Femur (tissue), 1 donor: ENCODE measurements at regions not wholly inside any gene's neighbourhood (a gene's known extent, or its start where the extent isn't known, plus 50 kb on each side); places are given as distances from the start of the nearest gene placed in this dataset.

ENCODE experiments used
- DNase-seq: peaks from one replicate; pipeline ENCODE4 v3.0.0-alpha.2; 2017

- DNase-seq: no peak
Measured at GRCh38 chr12:98151105-98151590, 364.2 kb upstream of the TMPO start.

DNA sequence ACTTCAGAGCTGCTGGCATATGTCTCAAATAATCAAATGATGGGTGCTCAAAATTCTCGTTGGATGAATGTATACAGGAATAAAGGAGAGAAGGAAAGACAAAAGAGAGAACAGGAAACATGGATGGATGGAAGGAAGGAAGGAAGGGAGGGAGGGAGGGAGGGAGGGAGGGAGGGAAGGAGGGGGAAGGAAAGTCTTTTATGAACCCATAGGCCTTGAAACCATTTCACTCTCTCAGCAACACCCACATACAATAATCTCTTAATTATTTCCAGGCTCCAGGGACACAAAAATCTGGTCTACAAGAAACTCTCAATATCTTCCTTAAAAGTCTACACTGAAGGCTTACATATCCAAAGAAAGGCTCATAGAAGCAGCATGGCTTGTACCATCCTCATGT is 363.4 kb upstream of the TMPO start:
- no peak for DNase-seq

GRCh38 chr12:98154850-98155249 is 360.5 kb upstream of the TMPO start:
- DNase-seq: peak; percentile 31

GRCh38 chr12:98156697-98157096 is 358.7 kb upstream of the TMPO start:
- DNase-seq: no peak

- DNase-seq: no peak
Measured at GRCh38 chr12:98162906-98163678, 352.3 kb upstream of the TMPO start.

DNA sequence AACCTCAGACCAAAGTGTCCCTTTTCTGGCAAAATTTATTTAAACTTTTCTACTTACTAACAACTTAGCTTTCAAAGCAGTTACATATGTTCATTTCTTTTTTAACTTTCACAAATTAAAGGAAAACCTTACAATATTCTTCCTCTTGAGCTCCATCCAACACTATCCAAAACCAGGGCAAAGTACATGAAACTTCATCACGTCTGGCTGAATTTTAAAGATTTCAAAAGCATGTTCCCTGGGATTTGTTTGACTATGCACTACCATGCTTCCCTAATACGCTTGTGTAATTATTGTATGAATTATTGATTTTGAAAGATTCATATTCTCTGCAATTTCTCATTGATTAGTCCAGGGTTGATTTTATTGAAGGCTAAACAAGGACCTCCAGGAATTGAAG is 343.1 kb upstream of the TMPO start:
- no peak for DNase-seq

DNA sequence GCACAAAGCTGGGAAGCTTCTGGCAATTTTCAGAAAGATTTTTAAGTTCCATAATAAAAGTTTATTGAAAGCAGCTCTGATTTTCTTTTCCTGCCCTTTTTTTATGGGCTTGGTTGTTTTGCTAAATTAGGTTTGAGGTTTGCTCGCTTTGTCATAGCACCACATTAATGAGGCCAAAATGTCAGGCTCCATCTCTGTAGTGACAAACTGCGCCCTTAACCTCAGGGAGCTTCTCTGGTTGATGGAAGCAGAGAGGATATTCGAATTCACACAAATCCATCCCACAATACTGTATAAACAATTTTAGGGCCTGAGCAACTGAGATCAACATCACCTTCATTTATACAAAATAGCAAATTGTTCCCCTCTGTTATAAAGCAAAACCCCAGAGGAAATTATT is 342.6 kb upstream of the TMPO start:
- DNase-seq: no peak

DNA sequence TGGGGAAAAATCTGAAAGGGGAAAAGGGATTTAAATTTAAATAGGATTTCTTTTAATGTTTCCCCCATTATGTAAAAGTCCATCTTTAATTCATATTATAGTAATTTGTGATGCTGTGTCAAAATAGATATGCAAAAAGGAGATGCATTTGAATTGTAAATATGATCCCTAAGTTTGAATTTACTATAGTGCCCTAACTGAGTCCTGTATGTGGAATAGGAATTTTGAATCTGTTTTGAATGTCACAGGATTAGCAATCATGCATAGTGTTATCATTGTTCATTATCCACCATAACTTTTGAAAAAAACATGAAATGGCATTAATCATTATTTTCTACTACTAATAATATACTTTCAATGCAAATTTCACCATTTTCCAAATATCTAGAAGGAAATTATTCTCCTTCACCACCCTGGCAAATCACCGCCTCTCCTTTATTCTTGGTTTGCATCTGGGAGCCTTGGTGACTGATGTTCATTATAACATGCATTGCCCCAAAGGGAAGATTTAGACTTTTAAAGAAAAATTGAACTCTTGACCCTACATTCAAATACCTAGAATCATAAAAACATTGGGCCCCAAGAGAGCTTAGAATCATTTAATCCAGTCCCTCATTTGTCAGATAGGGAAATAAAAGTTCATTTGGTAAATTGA is 341.5 kb upstream of the TMPO start:
- DNase-seq: no peak

- DNase-seq: no peak
Measured at GRCh38 chr12:98174428-98174809, 341.0 kb upstream of the TMPO start.

- DNase-seq: no peak
Measured at GRCh38 chr12:98178126-98178525, 337.3 kb upstream of the TMPO start.

DNA sequence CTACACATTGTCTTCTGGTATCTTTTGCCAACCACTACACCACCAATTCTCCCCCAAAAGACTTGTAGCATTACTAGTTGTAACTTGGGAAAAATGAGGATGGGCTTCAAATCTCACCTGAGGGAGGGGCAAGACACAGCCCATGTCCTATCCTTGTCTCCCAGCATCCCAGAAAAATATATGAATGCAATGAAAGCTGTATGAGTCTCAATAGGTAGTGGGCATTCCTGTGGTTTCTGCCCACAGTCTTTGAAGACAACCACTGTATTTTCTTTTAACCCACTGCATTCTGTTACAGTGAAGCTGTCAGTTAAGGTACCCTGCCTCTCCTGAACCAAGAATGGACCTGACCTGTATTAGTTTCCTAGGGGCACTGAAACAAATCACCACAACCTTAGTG is 336.2 kb upstream of the TMPO start:
- no peak for DNase-seq

- no peak for DNase-seq
Measured at GRCh38 chr12:98180603-98181002, 334.8 kb upstream of the TMPO start.

- no peak for DNase-seq
Measured at GRCh38 chr12:98182821-98183220, 332.6 kb upstream of the TMPO start.

- DNase-seq: no peak
Measured at GRCh38 chr12:98185606-98186005, 329.8 kb upstream of the TMPO start.

DNA sequence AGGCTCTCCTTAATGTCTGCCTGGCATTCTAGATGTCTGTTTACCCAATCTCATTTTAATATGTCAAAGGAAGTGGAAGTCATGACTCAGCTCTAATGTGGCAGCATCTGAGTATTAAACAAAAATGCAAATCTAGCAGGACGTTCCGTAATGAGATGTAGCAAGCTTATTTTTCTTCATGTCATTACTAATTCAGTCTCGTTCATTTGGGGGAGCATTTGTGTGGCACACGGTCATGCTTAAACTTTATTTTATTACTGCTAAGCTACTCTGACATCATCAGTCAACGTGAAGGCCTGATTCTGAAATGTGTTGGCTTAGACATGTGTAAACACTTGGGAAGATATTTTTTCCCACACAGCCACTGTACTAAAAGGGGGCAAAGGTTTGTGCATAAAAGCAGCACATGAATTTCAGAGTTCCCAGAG is 326.7 kb upstream of the TMPO start:
- DNase-seq: no peak

DNA sequence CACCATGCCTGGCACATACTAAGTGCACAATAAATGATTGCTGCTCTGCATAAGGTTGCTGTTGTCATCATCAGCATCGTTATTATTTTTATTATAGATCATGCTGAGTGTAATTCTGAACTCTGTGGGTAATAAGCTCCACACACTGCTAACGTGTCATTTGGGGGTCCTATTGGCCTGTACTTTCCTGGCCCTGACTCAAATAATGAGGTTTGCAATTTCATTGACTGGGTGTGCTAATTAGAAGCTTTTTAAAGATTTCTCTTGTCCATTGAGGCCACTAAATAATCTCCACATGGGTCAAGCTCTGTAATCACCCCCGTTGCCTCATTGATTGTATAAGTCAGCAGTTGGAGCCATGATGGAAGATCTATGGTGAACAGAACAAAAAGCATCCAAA is 320.8 kb upstream of the TMPO start:
- DNase-seq: no peak

GRCh38 chr12:98198261-98198982 is 317.0 kb upstream of the TMPO start:
- DNase-seq: no peak

DNA sequence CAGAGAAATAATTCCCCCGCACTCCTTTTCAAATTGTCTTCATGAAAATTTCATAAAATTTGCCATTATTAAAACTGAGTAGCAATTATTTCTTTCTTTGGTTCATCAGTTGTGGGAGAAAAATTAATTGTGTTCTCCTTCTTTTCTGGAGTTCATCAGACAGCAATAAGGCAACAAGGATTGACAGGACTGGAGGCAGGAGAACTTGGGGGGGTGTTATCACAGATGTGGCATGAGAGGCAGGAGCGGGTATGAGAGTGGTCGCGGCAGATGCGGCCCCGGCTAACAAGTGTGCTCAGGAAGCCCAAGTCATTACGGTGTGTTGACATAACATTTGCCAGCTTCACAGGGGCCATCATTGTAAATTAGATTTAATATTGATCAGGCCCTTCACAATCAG is 306.6 kb upstream of the TMPO start:
- no peak for DNase-seq

DNA sequence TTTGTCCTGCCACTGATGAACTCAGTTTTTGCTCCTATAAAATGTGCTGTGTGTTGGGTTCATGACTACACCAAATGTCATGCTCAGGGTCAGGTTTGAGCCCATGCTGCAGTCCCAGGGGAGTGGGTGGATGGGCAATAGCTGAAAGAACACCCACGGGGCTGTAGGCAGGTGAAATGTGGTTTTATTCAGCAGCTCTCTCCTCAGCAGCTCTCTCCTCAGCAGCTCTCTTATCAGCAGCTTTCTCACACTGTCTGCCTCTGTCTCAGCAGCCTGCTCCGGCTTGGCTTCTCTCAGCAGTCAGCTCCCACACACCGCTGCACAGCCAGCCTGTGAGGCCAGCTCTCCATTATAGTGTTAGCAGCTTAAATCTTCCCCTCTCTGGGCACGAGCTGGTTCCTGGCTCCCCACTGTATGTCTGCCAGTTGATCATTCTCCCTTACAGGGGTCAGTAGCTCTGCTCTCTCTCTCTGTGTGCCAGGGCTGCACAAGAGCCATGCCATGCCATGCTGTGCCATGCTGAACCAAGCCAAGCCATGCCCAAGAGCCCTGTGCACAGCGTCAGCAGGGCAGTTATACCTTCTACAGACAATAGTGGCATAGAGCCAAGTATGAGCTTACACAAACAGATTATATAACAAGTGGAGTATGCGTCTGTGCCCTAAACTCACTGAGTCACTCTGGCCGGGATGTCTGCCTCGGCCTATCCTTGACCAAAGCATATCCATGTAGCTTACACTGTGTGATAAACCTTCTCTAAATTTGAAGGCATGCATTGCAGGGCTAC is 303.3 kb upstream of the TMPO start:
- no peak for DNase-seq

GRCh38 chr12:98213556-98213955 is 301.8 kb upstream of the TMPO start:
- DNase-seq: no peak

DNA sequence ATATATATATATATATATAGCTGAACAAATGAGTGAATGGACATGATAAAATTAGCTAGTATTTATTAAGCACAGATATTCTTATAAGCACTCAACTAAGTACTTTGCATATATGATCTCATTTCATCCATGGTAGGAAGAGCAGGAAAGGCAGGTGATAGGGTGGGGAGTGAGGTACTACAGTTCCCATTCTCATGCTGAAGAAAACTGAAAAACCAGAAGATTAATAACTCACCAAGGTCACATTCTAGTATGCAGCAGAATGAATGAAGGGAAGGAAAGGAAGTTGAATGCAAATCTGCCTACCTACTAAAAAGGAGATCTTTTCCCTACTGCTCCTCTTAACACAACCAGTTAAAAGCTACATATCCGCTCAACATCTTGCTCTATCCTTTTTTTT is 298.1 kb upstream of the TMPO start:
- DNase-seq: no peak

DNA sequence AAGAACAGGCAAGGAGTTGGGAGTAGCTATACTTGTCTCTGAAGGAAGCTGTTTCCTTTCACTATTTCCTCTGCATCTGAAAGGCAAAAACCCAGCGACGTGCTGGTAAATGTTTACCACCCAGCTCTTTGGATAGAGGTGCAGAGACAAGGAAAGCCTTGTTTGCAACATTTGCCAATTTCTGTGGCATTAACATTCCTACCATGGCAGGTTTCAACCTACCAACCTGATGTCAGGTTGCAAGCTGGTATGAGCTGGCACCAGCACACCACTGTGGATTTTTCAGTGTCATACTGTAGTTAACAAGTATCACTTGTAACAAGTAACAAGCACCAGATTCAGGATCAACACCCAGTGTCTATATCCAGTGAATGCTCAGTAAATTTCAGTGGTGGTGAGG is 294.8 kb upstream of the TMPO start:
- DNase-seq: no peak

GRCh38 chr12:98221243-98221808 is 294.1 kb upstream of the TMPO start:
- no peak for DNase-seq
